ENCODE measurements at regions not wholly inside any gene's neighbourhood (a gene's known extent, or its start where the extent isn't known, plus 50 kb on each side); places are given as distances from the start of the nearest gene placed in this dataset.

DNA sequence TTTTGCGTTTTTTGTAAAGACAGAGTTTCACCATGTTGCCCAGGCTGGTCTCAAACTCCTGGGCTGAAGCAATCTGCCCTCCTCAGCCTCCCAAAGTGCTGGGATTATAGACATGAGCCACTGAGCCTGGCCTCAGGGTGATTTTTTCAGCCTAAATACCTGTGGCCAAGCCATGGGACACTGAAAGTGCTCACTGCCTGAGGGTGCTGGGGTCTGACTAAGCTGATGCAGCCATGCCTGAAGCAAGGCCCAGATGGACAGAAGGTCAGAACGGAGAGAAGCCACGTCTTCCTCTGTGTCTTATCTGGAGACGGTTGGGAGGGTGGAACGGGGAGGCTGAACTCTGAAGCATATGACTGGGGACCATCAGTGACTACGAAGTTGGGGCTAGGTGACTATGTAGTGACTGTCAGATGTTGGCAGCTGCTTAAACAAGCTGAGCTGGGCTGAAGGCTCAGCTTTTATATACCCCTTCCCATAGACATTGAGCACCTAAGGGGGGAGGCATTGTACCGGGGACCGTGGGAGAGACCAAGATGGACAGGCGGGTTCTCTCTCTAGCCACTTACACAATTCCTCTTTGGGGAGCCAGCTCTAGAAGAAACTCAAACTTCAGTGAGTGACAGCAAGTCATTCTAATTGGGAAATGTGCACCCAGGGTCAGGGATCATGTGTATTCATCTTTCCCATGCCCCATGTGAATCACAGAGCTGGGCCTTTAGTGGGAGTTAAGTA is 73.3 kb upstream of the HABP2 start:
- Histone ChIP-seq H3K4me2 (ENCODE audit: low read depth, low read length) (no peak overlapping the region), H3F3A (ENCODE audit: insufficient read depth, low read length) (no peaks in the 10 kb centered on the region), H3K4me3 (ENCODE audit: low read length) (no peak overlapping the region), H2AFZ (ENCODE audit: low read length) (no peak overlapping the region), H3K9me3 (replicated peaks; ENCODE audit: insufficient read depth, low read length) (no peaks in the 10 kb centered on the region), H3K9me2 (replicated peaks; ENCODE audit: insufficient read depth, low read length) (no peaks in the 10 kb centered on the region), H4K20me1 (ENCODE audit: insufficient read depth, low read length) (no peaks in the 10 kb centered on the region), H3K4me1 (ENCODE audit: low read length) (no peaks in the 10 kb centered on the region), H3K9ac (ENCODE audit: low read length) (no peak overlapping the region), H3K27me3 (replicated peaks; ENCODE audit: insufficient read depth, low read length) (no peaks in the 10 kb centered on the region), H3K79me2 (ENCODE audit: low read length) (no peaks in the 10 kb centered on the region), H3K36me3 (replicated peaks; ENCODE audit: insufficient read depth, low read length) (no peaks in the 10 kb centered on the region), H3K27ac (ENCODE audit: low read length) (no peak overlapping the region)
- TF ChIP-seq EZH2 (optimal IDR thresholded peaks at IDR 0.05; ENCODE audit: low read depth, low read length) (no peak), EZH2phosphoT487 (IDR thresholded peaks at IDR 0.05; ENCODE audit: low read length) (no peak)
- TF ChIP-seq, protein P1, sequence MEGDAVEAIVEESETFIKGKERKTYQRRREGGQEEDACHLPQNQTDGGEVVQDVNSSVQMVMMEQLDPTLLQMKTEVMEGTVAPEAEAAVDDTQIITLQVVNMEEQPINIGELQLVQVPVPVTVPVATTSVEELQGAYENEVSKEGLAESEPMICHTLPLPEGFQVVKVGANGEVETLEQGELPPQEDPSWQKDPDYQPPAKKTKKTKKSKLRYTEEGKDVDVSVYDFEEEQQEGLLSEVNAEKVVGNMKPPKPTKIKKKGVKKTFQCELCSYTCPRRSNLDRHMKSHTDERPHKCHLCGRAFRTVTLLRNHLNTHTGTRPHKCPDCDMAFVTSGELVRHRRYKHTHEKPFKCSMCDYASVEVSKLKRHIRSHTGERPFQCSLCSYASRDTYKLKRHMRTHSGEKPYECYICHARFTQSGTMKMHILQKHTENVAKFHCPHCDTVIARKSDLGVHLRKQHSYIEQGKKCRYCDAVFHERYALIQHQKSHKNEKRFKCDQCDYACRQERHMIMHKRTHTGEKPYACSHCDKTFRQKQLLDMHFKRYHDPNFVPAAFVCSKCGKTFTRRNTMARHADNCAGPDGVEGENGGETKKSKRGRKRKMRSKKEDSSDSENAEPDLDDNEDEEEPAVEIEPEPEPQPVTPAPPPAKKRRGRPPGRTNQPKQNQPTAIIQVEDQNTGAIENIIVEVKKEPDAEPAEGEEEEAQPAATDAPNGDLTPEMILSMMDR (IDR thresholded peaks at IDR 0.05; ENCODE audit: low read length): no peak
- no peak for DNase-seq

DNA sequence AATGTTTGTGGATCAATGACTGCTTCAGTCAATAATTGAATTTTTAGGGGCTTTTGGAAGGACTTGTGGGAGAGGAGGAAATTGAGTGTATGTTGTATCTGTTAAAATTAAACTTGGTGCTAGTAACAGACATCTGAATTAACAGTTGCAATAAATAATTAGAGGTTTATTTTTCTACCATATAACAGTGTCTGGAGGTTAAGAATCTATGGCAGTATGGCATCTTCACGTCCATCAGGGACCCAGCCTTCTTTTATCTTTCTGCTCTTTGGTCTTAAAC is 72.8 kb upstream of the HABP2 start:
- Histone ChIP-seq H3K4me1 (ENCODE audit: low read length) (no peaks in the 10 kb centered on the region), H3K27me3 (replicated peaks; ENCODE audit: insufficient read depth, low read length) (no peaks in the 10 kb centered on the region), H4K20me1 (ENCODE audit: insufficient read depth, low read length) (no peaks in the 10 kb centered on the region), H3K4me2 (ENCODE audit: low read depth, low read length) (no peak overlapping the region), H3K9ac (ENCODE audit: low read length) (no peak overlapping the region), H3K9me2 (replicated peaks; ENCODE audit: insufficient read depth, low read length) (no peaks in the 10 kb centered on the region), H3K4me3 (ENCODE audit: low read length) (no peak overlapping the region), H3K27ac (ENCODE audit: low read length) (no peak overlapping the region), H3F3A (ENCODE audit: insufficient read depth, low read length) (no peaks in the 10 kb centered on the region), H2AFZ (ENCODE audit: low read length) (no peak overlapping the region), H3K9me3 (replicated peaks; ENCODE audit: insufficient read depth, low read length) (no peaks in the 10 kb centered on the region), H3K36me3 (replicated peaks; ENCODE audit: insufficient read depth, low read length) (no peaks in the 10 kb centered on the region), H3K79me2 (ENCODE audit: low read length) (no peaks in the 10 kb centered on the region)
- TF ChIP-seq EZH2 (optimal IDR thresholded peaks at IDR 0.05; ENCODE audit: low read depth, low read length): no peak
- no peak for TF ChIP-seq EZH2phosphoT487 (IDR thresholded peaks at IDR 0.05; ENCODE audit: low read length)
- TF ChIP-seq, protein P1 (IDR thresholded peaks at IDR 0.05; ENCODE audit: low read length): no peak
- no peak for DNase-seq

DNA sequence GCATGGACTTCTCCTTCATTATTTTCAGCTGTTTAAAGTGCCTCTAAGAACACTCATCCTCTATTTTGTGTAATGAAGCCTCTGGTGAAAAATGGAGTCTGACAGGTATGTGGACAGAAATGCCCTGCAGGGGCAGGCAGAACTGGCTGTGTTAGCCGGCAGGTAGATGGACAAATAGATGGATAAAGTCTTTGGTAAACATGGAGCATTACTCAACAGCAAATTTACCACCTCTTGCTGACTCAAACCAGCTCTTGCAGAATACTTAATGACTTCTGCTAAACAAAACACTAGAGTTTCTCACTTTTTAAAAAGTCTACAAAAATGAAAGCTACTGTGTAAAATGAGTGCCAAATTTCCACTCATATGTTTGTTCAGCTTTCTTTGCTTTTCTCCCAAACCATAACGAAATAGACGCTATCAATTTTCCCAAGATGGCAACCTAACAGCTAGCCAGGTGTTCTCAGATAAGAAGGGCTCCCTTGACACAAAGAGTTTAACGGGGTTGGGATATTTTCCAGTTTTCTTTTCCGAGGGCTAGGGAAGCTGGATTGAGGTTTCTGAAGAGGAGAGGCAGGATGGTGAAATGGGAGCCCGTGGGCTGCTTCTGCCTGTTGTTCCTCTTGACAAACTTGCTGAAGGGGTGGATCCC is 71.9 kb upstream of the HABP2 start:
- no peaks in the 10 kb centered on the region for H3K27me3 ChIP-seq (replicated peaks; ENCODE audit: insufficient read depth, low read length)
- H3K4me1 ChIP-seq (ENCODE audit: low read length): no peaks in the 10 kb centered on the region
- H3K4me2 ChIP-seq (ENCODE audit: low read depth, low read length): no peak overlapping the region
- no peak overlapping the region for H3K9ac ChIP-seq (ENCODE audit: low read length)
- no peaks in the 10 kb centered on the region for H3K79me2 ChIP-seq (ENCODE audit: low read length)
- no peaks in the 10 kb centered on the region for H3K9me2 ChIP-seq (replicated peaks; ENCODE audit: insufficient read depth, low read length)
- H4K20me1 ChIP-seq (ENCODE audit: insufficient read depth, low read length): no peaks in the 10 kb centered on the region
- TF ChIP-seq EZH2phosphoT487 (IDR thresholded peaks at IDR 0.05; ENCODE audit: low read length) (no peak), EZH2 (optimal IDR thresholded peaks at IDR 0.05; ENCODE audit: low read depth, low read length) (no peak)
- TF ChIP-seq, protein P1 (IDR thresholded peaks at IDR 0.05; ENCODE audit: low read length): no peak
- DNase-seq: no peak
- H3K27ac ChIP-seq (ENCODE audit: low read length): no peak overlapping the region
- no peak overlapping the region for H3K4me3 ChIP-seq (ENCODE audit: low read length)
- no peaks in the 10 kb centered on the region for H3K9me3 ChIP-seq (replicated peaks; ENCODE audit: insufficient read depth, low read length)
- H3K36me3 ChIP-seq (replicated peaks; ENCODE audit: insufficient read depth, low read length): no peaks in the 10 kb centered on the region
- H3F3A ChIP-seq (ENCODE audit: insufficient read depth, low read length): no peaks in the 10 kb centered on the region
- no peak overlapping the region for H2AFZ ChIP-seq (ENCODE audit: low read length)

Data from MM.1S (cell line).